Astrocyte of the cerebellum (primary cell): ENCODE measurements at regions not wholly inside any gene's neighbourhood (a gene's known extent, or its start where the extent isn't known, plus 50 kb on each side); places are given as distances from the start of the nearest gene placed in this dataset.

Experiments
- DNase-seq: peaks from one replicate; pipeline ENCODE4 v3.0.0-alpha.2; 2011; ENCODE audit warnings: low read depth
- H3K4me3 ChIP-seq: 2 replicates; pipeline ENCODE4 v1.5.1; 2011; ENCODE audit warnings: mild to moderate bottlenecking, low read depth, low read length, moderate library complexity
- in situ Hi-C: cut with HindIII; loops from 2 replicates; pipeline ENCODE4 v1.10.0; 2017; ENCODE audit warnings: low sequenced_read_pairs
- TF ChIP-seq, protein P1 (sequence below): IDR thresholded peaks from 2 replicates; pipeline ENCODE4 v1.5.1; 2012; ENCODE audit warnings: low read length, low read depth, moderate library complexity, mild to moderate bottlenecking; ENCODE audit errors: missing control alignments

DNA sequence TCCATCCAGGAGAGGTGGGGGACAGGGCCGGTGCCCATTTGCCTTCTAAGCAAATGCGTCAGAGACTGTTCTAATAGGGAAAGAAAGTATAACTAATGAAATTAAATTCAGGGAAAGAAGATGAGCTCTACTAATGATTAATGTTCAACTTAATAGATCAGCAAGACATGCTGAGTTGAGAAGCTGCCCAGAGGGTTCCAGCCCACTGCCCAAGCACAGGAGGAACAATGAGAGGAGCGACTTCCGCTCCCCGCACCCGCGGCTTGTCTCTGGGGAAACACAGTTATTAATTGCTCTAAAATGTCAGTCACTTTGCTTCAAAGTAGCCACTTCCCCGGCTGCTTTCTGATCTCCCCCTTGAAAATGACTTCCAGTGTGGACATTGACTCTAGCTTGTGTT, 331.3 kb downstream of the UQCRFS1 start:
- no peak for DNase-seq
- H3K4me3 ChIP-seq, result no peak overlapping the region
- TF ChIP-seq, protein P1, sequence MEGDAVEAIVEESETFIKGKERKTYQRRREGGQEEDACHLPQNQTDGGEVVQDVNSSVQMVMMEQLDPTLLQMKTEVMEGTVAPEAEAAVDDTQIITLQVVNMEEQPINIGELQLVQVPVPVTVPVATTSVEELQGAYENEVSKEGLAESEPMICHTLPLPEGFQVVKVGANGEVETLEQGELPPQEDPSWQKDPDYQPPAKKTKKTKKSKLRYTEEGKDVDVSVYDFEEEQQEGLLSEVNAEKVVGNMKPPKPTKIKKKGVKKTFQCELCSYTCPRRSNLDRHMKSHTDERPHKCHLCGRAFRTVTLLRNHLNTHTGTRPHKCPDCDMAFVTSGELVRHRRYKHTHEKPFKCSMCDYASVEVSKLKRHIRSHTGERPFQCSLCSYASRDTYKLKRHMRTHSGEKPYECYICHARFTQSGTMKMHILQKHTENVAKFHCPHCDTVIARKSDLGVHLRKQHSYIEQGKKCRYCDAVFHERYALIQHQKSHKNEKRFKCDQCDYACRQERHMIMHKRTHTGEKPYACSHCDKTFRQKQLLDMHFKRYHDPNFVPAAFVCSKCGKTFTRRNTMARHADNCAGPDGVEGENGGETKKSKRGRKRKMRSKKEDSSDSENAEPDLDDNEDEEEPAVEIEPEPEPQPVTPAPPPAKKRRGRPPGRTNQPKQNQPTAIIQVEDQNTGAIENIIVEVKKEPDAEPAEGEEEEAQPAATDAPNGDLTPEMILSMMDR, result no peak
- in situ Hi-C loops, result no loop called here

DNA sequence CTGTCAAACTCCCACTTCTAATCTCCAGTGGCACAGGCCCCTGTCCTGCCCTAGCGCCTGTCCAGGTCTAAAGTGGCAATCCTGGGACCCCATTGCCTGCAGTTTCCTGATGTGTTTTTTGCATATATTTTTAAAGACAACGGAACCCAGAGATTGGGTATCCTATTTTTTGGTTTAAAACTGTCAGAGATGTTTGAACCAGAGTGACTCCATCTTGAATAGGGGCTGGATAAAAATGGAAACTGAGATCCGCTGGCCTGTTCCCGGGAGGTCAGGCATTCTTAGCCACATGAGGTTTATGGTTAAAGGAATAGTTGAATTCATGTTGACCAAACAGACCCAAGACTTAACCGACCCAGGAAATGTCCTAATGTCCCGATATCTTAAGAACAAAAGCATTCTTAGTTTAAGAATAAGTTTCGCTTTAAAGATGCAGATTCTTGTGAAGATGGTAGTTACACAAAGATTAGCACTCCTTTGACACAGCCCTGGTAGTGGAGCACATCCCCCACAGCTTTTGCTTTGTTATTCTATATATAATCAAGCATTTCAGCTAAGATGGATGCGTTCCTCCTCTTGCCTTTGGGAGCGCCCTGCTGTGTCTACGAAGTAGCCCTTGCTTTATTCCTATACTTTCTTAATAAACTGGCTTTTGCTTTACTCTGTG, 332.1 kb downstream of the UQCRFS1 start:
- in situ Hi-C loops, result no loop called here
- TF ChIP-seq, protein P1, result no peak

DNA sequence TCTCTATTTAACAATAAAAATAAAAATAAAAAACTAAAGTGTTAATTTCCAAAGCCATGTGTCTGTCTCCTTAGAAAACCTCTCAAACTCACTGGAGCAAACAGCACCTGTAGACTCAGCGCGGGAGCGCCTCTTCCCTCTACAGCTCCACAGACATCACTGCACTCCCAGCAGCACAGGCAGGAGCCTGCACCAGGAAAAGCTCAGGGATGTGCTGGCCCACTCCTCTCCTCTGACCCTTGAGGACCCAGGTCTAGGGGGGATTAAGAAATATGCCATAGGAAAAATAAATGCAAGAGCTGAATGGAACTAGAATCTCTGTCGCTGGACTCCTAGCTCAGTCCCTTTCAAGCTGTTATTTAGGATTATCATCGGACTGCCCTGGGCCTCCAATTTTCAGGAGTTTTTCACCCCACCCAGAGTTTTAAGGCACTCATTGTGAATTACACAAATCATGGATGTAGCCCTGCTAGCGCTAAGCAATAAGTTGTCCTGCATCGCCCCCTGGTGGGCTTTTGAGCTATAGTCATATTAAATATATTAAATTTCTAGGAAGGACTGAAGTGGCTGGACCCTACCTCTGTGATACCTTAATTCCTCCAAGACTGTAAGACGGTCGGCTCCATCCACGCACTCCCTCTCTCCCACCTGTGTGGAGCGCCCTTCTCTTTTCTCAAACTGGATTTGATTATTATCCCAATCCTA, 333.9 kb downstream of the UQCRFS1 start:
- in situ Hi-C loops, result no loop called here
- DNase-seq, result peak; percentile 60

More for the DNA sequence above, 332.1 kb downstream of the UQCRFS1 start:
- H3K4me3 ChIP-seq, result no peak overlapping the region
- DNase-seq, result no peak

DNA sequence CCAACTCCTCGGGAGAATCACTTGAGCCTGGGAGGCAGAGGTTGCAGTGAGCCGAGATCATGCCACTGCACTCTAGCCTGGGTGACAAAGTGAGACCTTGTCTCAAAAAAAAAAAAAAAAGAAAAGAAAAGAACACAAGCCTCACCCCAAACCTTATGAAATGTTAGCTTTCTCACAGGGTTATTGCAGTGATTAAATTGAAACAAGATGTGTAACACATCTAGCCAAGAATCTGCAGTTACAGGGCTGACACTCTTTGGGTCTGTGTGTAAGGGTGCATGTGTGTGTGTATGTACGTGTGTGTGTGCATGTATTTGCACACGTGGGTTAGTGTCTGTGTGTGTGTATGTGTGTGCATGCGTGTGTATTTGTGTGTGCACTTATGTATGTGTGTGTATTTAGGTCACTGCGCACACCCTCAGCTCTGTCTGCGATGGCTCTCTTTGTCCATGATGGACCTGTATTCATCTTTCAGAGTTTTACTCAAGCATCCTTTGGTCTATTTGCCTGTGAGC, 336.3 kb downstream of the UQCRFS1 start:
- in situ Hi-C loops, result no loop called here
- no peak for DNase-seq
- TF ChIP-seq, protein P1, result no peak
- no peak overlapping the region for H3K4me3 ChIP-seq

More for the DNA sequence above, 333.9 kb downstream of the UQCRFS1 start:
- TF ChIP-seq, protein P1, result peak; percentile 57
- no peak overlapping the region for H3K4me3 ChIP-seq

DNA sequence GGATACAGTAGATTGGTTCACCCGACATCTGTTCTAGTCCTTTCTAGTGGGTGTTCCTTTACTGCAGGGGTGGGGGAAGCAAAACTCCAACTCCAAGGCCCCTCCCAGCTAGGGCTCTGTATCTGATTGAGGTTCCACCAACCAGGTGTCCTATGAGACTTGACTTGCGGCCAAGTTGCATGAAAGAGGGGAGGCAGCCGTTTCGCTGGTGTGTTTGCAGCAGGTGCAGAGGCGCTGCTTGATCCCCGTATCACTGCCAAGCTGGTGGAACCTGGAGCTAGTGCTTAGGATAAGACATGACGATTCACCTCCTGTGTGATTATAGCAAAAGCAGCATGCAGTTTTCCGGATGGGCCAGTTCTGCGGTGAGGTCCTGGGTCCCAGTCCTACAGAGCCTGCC, 338.2 kb downstream of the UQCRFS1 start:
- in situ Hi-C loops, result no loop called here
- no peak for DNase-seq
- H3K4me3 ChIP-seq, result no peak overlapping the region
- TF ChIP-seq, protein P1, result no peak

DNA sequence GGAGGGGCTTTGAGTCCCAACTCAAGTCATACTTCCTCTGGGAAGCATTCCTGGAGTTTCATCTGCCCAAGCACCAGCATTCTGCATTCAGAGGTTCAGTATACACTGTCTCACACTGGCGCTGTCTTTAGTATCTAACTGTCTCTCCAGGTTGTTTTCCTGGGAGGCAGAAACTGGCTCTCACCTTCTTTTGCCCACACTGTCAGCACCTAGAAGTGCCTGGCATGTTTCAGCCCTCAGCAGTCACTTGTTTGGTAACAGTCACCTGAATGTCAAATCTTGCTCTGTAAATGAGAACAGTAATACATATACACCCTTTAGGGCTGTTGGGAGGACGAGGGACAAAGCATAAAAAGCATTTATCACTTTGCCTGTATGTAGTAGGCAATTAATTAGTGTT, 339.6 kb downstream of the UQCRFS1 start:
- in situ Hi-C loops, result no loop called here
- H3K4me3 ChIP-seq, result no peak overlapping the region
- TF ChIP-seq, protein P1, result no peak
- DNase-seq, result no peak
